ENCODE measurements at regions not wholly inside any gene's neighbourhood (a gene's known extent, or its start where the extent isn't known, plus 50 kb on each side); places are given as distances from the start of the nearest gene placed in this dataset.
"Not testable (repeated sequence)": the region's sequence is repeated elsewhere in the genome, so short reads cannot be mapped to it uniquely, and the experiment has no call there.

DNA sequence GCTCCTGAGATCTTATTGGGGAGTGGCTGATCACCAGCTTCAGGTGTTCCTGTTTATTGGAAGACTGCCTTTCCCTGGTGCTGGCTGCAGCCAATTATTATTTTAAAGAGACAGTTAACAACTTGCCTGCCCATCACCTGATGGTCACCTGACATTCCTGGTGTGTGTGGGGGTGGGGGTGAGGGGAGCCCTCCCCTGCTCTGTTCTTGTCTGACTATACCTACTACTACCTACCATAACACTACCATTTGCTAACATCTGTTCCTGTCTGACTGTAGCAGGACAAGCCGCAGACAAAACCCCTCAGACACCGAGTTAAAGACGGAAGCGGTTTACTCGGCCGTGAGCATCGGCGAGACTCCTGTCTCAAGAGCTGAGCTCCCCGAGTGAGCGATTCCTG lies 54.9 kb upstream of the NBPF3 start:
- Histone ChIP-seq H3K27me3 (ENCODE audit: control insufficient read depth, insufficient read depth, low read length) (no peaks in the 10 kb centered on the region), H3K4me3 (ENCODE audit: low read depth, low read length) (no peak overlapping the region), H3K36me3 (ENCODE audit: control insufficient read depth, insufficient read depth, low read length) (no peaks in the 10 kb centered on the region)
- FAIRE-seq (no peak), DNase-seq (ENCODE audit: low read depth) (no peak)
- no peak for TF ChIP-seq CTCF (IDR thresholded peaks at IDR 0.05; ENCODE audit: insufficient read depth, low read length, severe bottlenecking)

- Histone ChIP-seq H3K4me3 (ENCODE audit: low read depth, low read length) (no peak overlapping the region), H3K36me3 (ENCODE audit: control insufficient read depth, insufficient read depth, low read length) (no peaks in the 10 kb centered on the region), H3K27me3 (ENCODE audit: control insufficient read depth, insufficient read depth, low read length) (no peaks in the 10 kb centered on the region)
- peak; percentile 53 for DNase-seq (ENCODE audit: low read depth)
- no peak for TF ChIP-seq CTCF (IDR thresholded peaks at IDR 0.05; ENCODE audit: insufficient read depth, low read length, severe bottlenecking)
- peak; percentile 66 for FAIRE-seq
Observed at GRCh38 chr1:21384620-21385019, 55.3 kb upstream of the NBPF3 start.

DNA sequence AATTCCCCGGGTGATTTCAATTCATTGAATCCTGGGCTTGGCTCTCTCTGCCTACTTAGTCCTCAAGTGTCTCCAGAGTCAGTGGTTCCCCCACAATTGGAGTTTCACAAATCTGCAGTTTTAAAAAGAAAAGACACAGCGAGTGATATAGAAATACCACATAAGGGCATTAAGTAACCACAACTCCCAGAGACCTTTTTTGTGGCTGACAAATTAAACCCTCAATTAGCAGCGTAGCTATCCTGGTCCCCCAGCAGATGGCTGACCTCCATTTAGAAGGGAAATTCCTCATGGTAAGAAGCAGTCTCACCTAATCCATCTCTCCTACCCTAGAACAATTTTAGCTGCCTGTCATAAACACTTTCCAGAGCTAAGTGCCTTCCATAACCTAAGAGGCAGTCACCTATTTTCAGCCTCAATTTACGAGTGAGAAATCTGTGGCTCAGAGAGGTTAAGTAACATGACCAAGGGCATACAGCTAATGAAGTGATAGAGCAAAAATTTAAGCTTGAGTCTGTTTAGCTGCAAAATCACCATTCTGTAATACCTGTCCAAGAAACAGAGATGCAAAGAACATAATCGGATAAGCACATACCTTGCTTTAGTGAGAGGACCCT lies 56.0 kb upstream of the NBPF3 start:
- H3K36me3 ChIP-seq (ENCODE audit: control insufficient read depth, insufficient read depth, low read length), result no peaks in the 10 kb centered on the region
- H3K4me3 ChIP-seq (ENCODE audit: low read depth, low read length), result no peak overlapping the region
- no peak for TF ChIP-seq CTCF (IDR thresholded peaks at IDR 0.05; ENCODE audit: insufficient read depth, low read length, severe bottlenecking)
- FAIRE-seq (no peak), DNase-seq (ENCODE audit: low read depth) (no peak)
- H3K27me3 ChIP-seq (ENCODE audit: control insufficient read depth, insufficient read depth, low read length), result no peaks in the 10 kb centered on the region

GRCh38 chr1:21381354-21381753 lies 58.6 kb upstream of the NBPF3 start:
- Histone ChIP-seq H3K27me3 (ENCODE audit: control insufficient read depth, insufficient read depth, low read length) (no peaks in the 10 kb centered on the region), H3K36me3 (ENCODE audit: control insufficient read depth, insufficient read depth, low read length) (no peaks in the 10 kb centered on the region), H3K4me3 (ENCODE audit: low read depth, low read length) (no peak overlapping the region)
- no peak for FAIRE-seq
- DNase-seq (ENCODE audit: low read depth), result no peak
- no peak for TF ChIP-seq CTCF (IDR thresholded peaks at IDR 0.05; ENCODE audit: insufficient read depth, low read length, severe bottlenecking)

GRCh38 chr1:21380147-21380546 lies 59.8 kb upstream of the NBPF3 start:
- not testable (repeated sequence) for FAIRE-seq; H3K36me3 ChIP-seq (ENCODE audit: control insufficient read depth, insufficient read depth, low read length); H3K27me3 ChIP-seq (ENCODE audit: control insufficient read depth, insufficient read depth, low read length); H3K4me3 ChIP-seq (ENCODE audit: low read depth, low read length); DNase-seq (ENCODE audit: low read depth)

GRCh38 chr1:21379571-21379970 lies 60.4 kb upstream of the NBPF3 start:
- no peak for TF ChIP-seq CTCF (IDR thresholded peaks at IDR 0.05; ENCODE audit: insufficient read depth, low read length, severe bottlenecking)
- FAIRE-seq (no peak), DNase-seq (ENCODE audit: low read depth) (no peak)
- H3K27me3 ChIP-seq (ENCODE audit: control insufficient read depth, insufficient read depth, low read length), result no peaks in the 10 kb centered on the region
- H3K36me3 ChIP-seq (ENCODE audit: control insufficient read depth, insufficient read depth, low read length), result no peaks in the 10 kb centered on the region
- H3K4me3 ChIP-seq (ENCODE audit: low read depth, low read length), result no peak overlapping the region

Measured in bronchial epithelial cell (primary cell).